ENCODE measurements at regions not wholly inside any gene's neighbourhood (a gene's known extent, or its start where the extent isn't known, plus 50 kb on each side); places are given as distances from the start of the nearest gene placed in this dataset.

DNA sequence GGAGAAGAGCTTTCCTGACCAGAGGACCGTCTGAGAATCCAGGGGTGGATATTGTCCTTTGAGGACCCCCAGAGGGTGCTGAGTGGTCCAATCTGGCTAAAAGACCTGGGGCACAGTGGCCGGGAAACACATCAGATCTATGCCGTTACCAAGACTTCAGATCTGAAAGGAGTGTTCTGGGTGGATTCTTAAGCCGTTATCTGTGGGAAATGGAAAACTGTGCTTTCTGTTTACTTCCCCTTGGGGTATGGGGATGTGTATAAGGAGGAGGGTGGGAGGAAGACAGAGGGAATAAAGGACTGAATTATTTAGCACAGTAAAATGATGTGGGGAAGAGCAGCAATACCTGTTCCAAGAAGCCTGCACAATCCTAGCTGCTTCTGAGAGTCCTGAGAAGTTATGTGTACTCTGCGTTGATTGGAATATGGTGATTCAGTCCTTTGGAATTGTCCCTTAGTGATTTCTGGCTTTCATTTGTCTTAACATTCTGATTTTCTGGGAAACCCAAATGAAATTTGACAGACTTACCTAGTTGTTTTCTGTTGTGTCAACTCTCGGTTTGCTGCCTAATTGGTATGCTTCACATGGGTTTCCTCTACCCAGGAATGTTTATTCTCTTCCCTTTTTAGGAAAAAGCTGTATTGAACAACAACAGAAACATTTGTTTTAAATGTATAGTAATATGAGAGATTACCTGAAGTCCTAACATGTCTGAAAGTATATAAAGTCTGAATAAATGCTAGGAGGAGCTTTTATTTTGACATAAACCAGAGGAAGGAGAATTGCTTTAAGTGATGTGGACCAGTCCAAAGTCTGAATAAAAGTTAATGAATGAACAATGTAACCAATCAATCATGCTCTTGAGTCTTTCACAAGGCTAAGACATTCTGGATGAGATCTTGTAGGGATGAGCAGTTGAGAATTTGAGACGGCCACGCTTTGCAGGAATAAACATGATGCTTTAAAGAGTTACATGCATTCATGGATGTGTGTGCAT is 427.1 kb upstream of the C2CD4B start:
- no peak for DNase-seq

DNA sequence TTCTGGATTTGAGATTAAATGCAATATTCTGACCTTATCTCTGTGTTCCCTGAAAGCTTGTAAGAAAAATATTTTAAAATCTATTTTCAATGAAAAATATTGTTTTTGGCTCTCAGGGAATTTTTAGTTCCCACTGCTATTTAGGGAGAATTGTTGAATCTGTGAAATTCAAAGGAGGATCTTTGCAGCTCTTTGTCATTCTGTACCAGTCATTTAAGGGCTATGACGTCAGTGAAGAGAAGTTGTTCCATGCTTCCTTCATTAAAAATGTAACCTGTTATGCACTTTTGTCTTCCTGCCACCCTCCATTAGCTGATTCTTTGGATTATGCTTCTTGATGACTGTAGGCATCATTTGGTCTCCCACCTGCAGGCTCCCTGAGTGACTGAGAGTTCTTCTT is 427.8 kb upstream of the C2CD4B start:
- no peak for DNase-seq

DNA sequence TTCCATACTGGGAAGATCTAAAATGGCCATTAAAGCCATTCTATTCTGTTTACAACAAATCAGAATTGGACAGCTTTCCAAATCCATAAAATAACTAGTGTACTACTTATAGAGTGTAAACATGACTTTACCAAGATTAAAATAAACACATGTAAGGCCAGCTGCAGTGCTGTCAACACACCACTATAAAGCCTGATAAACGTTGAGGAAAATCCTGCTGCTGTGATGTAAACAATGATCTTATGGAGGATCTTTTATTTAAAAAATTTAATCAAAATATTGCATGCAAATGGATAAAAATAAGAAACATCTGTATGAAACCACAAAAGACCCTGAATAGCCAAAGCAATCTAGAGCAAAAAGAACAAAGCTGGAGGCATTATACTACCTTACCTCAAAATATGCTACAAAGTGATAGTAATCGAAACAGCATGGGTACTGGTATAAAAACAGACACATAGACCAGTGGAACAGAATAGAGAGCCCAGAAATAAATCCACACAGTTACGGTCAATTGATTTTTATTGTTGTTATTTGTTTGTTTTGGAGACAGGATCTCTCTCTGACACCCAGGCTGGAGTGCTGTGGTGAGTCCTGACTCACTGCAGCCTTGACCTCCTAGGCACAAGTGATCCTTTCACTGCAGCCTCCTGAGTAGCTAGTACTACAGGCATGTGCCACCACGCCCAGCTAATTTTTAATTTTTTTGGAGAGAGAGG is 428.8 kb upstream of the C2CD4B start:
- DNase-seq, result peak; percentile 9

DNA sequence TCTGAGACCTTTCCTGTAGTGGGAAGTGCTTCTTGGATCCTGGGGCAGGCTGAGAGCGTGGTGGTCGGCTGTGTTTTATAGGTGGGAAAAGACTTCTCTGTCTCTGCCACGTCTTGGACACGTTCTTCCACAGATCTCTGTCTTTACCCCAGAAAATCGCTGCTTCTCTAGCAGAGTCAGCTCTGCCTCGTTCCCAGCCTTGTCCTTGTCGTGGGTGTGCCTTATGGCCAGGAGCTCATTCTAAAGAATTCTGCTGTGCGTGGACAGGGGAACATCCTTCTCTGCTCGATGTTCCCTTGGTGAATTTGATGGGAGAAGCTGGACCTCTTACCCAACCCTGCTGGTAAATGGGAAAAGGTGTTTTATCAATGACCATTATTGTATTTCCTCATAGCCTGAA is 433.1 kb upstream of the C2CD4B start:
- DNase-seq, result no peak

DNA sequence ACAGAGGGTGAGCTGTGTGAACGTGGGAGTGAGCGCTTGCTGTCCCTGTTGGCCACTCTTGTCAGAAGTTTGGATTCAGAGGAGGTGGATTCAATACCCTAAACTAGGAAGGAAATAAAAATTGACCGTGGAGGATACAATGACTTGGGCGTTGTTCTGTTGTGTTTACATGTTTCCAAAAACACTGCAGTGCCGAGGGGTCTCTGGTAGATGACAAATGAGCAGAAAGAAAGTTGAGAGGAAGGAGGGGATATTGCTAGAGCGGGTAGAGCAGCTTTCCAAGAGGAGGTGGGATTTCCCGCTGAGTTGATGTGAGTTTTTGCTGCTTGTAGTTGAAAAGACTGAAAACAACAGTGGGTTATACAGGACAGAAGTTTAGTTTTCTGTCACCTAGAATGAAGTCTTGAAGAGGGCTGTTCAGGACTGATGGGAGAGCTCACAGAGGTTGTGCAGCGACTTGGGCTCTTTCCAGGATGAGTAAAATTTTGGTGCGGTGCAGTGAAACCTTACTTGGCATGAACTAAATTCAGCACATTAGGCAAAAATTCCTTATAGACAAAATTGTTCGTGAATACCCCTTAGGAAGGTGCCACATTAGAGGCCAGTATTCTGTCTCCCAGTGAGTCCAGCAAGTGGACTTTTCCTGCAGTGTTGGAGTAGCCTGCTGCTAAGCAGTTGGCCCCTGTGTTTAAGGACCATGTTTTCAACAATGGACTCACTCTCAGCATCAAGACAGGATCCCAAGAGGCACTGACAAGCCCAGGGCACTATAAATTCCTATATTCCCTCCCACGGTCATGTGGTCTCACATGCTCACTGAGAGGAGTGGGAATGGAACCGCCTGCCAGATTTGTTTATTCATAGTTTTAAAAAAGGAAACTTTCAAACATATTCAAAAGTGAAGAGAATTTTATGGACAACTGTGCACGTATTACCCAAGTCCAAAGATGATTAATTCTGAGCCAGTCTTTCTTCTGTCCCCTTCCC is 435.0 kb upstream of the C2CD4B start:
- no peak for DNase-seq

DNA sequence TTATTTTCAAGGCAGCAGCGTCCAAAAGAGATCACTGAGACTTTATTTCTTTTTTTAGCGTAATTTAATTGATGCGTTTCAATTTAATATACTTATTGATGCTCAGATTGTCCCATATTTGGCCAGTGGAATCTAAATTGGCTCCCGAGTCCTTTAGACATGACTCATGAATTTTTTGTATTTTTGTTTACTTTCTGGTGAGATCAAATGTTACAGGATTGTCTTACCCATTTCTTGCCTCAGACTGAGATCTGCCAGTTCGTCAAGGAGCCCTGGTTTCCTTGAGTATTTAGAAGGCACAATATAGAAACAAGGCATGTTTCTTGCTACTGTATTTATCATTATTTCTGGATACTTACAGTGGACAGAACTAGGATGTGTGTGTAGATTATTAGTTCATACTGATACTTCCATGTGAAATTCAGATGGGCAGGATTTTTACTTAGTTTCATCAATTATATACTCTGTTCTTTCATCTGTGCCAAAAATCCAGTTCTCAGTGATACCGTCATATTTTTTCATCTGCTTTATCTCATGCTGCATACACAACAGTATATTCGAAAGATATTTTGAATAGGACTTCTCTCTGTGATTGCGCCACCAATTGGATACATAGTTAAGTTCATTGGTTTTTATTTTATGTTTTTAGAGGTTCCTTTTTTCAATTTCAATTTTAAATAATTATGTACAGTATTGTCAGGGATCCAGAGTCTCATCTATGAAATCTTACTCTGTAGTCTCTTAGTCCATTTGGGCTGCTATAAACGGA is 436.9 kb upstream of the C2CD4B start:
- no peak for DNase-seq

DNA sequence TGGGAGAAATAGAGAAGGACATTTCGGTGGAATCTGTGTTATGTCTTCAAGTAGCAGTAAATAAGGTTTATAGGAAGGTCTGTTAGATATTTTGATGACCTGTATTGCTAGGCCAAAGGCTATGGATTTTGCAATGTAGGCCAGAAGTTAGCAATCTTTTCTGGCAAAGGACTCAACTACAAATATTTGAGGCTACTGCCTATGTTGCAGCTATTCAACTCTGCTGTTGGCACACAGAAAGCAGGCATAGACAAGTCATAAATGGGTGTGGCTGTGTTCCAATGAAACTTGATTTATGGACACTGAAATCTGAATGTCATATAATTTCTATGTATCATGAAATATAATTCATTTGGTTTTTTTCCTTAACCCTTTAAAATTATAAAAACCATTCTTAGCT is 438.7 kb upstream of the C2CD4B start:
- no peak for DNase-seq

DNA sequence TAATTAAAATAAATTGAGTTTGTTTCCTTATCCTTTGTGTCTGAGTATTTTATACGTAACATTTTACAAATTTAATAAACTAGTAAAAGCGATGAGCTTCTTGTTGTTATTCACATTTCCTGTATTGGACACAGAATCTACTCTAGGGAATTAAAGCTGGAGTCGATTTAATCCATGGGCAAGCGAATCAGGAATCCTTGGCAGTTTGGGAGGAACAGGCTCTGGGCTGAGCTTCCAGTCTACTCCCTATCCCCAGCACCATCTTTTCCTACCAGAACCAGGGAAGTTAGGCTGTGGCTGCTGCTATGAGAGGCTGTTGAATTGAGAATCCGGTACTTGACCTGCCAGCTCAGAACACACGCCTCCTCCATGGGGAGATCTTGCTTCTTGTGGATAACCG is 437.3 kb upstream of the TPM1 start:
- no peak for DNase-seq

DNA sequence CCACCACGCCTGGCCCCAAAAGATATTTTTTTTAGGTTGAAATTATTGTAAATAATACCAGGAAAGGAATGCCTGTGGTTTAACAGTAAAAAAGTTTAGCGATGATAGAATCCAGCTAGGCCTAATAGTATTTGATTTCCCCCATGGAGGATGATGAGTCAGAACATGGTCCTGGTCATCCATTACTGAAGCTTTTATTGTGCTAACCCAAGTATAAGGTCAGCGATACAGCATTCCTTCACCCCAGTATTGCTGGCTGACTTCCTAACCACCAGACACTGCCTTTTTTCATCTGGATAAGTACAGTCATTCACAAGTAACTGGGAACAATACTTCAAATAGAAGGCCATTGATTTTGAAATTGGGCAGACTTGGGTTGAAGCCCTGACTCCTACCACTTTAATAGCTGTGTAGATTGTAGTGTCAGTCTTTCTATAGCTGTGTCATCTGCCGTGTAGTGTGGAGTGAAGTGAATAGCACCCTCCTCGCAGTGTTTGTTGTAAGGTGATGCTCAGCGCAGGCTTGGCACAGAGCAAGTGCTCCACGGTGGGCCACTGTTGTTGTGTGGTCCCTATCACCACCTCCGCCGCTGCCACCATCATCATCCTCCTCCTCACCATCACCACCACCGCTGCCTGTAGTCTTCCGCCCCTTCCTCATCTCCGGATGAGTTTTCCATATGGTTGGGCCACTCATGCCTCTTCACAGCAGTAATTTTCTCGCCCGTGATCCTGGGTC is 436.0 kb upstream of the TPM1 start:
- no peak for DNase-seq

DNA sequence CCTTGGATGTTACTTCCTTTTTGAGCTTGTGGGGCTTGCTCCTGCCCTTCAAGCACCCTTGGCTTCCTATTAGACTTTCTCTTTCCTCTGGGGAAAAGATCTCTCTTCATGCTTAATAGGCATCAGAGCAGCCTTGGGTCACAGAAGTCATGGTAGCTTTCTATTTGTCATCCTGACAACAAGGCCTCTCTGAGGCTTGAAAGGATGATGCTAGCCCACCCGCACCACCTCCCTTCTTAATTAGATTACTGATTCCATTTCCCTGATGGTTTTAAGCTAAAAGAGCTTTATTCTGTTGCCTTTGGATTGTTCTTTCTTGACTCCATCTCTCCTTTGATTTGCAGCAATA is 435.5 kb upstream of the TPM1 start:
- no peak for DNase-seq

DNA sequence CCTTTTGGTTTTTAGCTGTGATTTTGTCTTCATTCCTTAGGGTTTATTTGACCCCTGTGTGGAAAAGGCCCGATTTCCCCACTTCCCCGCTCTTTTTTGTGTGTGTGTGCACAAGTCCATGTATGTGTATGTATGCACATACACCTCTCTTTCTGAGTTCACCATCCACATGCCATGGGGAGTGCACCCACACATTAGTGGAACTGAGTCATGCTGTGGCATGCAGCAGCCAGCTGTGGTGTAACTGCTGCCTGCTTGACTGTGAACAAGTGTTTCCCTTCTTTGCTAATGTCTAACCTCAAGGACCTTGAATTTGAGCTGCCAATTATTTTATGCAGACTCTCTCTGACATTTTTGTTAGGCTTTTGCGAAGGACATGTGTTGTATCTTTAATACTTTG is 434.9 kb upstream of the TPM1 start:
- no peak for DNase-seq

DNA sequence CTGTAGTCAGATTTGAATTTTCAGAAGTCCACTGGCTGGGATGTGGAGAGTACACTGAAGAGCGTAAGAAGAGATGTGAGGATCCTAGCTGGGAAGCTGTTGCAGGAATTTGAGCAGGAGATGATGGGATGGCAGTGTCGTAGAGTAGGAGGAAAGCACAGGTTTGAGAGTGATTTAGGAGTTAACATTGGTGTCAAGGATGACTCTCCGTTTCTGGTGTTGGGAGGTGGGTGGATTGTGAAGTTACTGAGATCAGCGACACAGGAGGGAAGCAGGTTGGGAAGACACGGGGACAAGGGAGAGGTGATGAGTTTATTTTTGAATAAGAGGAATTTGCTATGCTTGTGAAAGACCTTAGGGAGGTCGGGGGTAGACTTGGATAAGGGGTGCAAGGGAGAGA is 434.2 kb upstream of the TPM1 start:
- no peak for DNase-seq

DNA sequence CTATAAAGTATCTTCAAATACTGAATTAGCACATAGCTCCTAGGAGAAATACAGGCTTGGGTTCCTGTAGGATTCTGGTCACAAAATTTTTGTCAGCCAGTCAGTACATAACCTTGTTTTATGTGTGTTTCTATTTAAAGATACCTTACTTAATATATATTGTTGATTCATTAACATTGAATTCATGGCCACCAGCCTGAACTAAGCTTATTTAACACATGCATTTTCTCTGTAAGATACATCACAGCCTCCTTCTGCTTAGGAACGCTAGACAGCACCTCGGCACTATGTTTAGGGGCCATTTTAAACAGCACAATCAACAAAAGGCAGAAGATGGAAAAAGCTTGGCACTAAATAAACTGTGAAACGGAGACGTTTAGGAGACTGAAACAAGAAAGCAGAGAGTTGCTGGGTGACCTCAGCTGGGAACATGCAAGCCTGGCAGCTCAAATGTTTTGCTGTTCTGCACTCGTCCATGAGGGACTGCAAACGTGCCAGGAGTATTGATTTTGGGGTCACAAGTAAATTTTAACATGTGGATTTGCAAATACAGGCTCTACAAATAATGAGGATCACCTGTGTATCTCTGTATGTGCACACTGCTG is 432.2 kb upstream of the TPM1 start:
- no peak for DNase-seq

DNA sequence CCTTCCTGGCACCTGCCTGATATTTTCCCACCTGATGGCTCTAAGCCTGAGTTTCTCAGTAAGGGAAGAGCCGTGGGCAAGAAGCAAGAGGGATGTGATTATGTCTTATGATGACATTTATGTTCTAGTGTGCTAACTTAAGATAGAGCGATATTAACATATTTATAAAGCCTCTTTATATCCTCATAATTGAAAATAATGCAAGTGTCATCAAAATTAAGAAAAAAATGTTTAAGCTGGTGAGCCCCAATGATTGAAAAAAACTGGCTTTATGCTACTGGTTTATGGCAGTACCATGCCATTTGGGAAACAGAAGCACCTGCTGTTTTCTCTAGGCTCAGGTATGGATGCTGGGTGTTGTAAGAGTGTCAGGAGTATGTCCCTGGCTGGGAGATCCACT is 431.5 kb upstream of the TPM1 start:
- no peak for DNase-seq

DNA sequence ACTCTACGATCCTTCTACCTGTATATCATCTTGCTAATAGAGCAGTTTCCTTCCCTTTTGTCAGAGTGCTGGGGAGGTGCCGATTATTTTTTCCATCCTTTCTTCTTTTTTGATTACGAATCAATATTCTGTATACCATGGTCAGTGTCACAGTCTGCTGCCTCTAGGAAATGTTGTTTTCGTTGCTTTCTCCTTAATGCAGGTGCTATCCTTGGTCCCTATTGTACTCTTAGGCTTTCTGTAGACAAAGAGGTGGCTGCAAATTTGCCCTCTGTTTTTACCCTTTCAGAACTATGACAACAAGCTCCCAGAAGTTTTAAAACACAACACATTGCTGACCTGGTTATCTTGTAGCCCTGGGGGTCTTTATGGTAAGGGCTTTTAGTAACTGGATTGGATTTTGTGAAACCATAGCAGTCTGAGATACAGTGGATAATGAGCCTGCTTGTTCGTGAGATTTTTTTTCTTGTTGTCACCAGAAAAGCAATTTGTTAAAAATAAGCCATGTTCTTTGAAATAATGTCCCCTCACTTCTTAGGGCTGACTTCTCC is 430.3 kb upstream of the TPM1 start:
- DNase-seq, result no peak

DNA sequence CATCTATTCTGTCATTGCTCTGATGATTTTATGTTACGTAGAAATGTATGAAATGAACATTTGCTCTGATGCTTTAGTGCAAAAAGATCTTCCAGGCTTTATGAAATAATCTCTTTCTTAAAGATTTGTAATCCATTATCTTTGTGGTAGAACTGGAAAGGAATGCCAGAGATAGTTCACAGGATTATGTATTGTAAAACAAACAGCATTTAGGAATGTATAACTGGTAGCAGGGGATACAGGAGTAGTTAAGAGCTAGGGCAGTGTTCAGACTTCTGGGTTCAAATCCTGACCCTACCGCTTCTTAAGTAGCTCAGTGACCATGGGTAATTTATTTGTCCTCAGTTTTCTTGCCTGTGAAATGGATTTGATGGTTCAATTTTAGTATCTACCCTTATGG is 429.8 kb upstream of the TPM1 start:
- no peak for DNase-seq

DNA sequence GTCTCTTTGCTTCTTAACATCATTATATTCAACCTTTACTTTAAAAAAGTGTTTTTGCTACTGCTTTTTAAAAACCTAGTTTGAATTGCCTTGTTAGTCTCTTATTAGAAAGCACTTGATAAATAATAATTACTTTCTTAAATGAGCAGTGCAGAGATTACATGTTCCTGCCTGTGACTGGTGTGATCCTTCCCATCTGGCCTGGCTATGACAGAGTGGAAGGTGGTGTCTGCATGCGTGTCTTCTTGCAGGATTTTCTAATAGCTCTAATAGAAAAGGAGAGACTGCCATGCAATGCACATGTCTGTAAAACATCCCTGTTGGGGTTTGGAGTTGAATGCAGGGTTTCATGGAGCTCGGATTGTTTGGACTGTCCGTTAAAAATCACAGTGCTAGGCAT is 425.8 kb upstream of the TPM1 start:
- DNase-seq, result no peak

DNA sequence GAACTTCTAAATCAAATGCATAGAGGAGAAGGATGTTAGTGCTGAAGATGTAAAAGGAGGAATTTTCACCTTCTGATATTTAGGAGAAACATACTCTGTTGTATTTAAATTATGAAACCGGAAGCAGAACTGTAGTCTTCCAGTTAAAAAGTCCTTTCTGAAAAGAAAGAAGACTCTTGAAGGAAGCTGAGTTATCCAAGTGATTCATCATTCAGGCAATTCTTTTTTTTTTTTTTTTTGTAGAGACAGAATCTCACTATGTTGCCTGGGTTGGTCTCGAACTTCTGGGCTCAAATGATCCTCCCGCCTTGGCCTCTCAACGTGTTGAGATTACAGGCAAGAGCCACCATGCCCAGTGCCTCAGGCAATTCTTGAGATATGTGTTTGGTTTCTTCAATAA is 424.8 kb upstream of the TPM1 start:
- DNase-seq, result no peak

DNA sequence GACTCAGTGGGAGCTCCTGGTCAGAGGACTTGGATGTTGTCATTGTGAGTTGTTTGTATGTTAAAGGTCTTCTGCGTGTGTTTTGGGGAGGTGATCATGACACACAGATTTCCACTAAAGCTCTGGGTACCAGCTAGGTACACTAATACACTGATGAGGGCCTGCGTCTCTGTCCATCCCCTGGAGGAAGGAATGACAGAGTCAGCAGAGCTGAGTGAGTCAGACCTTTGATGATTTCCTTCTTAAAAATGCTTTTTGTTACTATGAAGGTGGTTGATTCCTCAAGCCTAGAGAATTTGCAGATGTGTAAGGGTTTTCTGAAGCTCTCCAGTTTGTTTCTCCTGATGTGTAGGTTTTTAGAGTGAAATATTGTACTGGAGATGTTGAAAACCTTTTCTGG is 424.1 kb upstream of the TPM1 start:
- no peak for DNase-seq

DNA sequence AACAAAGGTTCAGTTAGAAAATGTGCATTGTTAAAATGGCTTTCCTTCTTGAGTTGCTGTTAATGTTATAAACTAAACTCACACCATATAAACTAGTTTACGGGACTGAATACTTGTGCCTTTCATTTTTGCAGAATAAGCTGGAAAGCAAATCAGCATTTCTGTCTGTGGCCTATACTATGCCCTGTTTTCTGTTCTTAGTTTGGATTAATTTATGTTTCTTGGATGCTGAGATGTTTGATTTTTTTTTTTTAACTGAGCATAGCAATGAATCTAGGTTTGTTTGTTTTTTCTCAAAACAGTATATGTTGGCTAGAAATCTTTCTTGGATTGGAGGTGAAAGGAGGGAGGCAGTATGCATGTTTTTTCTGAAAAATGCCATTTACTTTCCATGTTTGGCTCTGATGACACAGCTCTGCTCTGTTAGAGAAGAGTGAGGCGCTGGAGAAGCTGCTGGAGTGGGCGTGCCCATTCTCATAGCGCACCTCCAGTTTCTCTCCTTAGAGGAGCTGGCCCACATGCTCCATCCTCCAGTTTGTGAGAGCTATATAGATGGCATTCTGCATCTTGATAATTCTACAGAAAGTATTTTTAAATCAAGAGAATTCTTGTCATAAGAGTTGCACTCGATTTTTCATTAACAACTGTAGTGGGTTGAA is 423.6 kb upstream of the TPM1 start:
- DNase-seq, result no peak

All from SHP77 treated with DMSO at 0.1 percent for 48 hours (cell line).